ENCODE measurements at regions not wholly inside any gene's neighbourhood (a gene's known extent, or its start where the extent isn't known, plus 50 kb on each side); places are given as distances from the start of the nearest gene placed in this dataset.

DNA sequence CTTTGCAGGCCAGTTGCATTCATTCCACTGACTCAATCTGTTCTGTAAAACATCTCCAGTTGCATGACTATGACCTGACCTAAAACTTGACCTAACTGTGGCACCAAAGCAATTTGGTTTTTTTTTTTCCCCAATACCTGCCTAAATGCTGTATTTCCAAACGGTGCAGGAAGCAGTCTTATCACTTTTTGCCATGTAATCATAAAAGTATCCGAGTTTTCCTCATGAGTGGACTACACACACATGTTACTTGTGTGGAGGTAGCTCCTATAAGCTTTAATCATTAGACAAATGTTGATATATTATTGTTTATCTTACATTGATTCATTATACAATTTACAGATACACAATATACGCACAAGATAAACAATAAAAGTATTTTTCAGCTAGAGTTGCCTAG lies 373.7 kb downstream of the BTBD3 start:
- intact Hi-C loops (cut with micrococcal nuclease) (no loop called here), in situ Hi-C loops (cut with MboI) (no loop called here)
- Histone ChIP-seq H3K9me3 (replicated peaks; ENCODE audit: control insufficient read depth, insufficient read depth, low read depth, low read length) (no peaks in the 10 kb centered on the region), H4K20me1 (replicated peaks; ENCODE audit: control insufficient read depth, insufficient read depth, low read length) (no peaks in the 10 kb centered on the region), H3K27me3 (ENCODE audit: control insufficient read depth in 2 of 2, insufficient read depth in 2 of 2, low read length in 2 of 2) (no peaks in the 10 kb centered on the region), H2AFZ (ENCODE audit: low read depth, low read length) (no peak overlapping the region), H3K9ac (ENCODE audit: insufficient read depth in 1 of 2, low read depth in 2 of 2, low read length in 2 of 2) (no peak overlapping the region), H3K27ac (ENCODE audit: extremely low read depth, low read depth, low read length) (no peak overlapping the region), H3K79me2 (ENCODE audit: control insufficient read depth, insufficient read depth, low read length) (no peaks in the 10 kb centered on the region), H3K4me3 (no peak overlapping the region), H3K9me1 (ENCODE audit: control insufficient read depth, insufficient read depth, low read length) (no peaks in the 10 kb centered on the region), H3K4me1 (replicated peaks in 1 of 2; ENCODE audit: control insufficient read depth in 2 of 2, insufficient read depth in 2 of 2, low read length in 2 of 2) (no peaks in the 10 kb centered on the region), H3K4me2 (ENCODE audit: insufficient read depth, low read length) (no peak overlapping the region), H3K36me3 (ENCODE audit: control insufficient read depth, insufficient read depth, low read length) (no peaks in the 10 kb centered on the region)
- DNase-seq (ENCODE audit: extremely low read depth in 1 of 4, low spot score in 3 of 4): no peak
- no TSS peak for BruUV-seq (replicated peaks)
- no peak for FAIRE-seq
- ChIA-PET POLR2A (interaction anchor here (0.6 kb wide), 1 partner anchor 1166 kb away, joined by 3 read pairs; no protein-coding TSS in a partner anchor), CTCF (ENCODE audit: low intra/inter-chr PET ratio) (no interaction called here)
- no peak for ATAC-seq
- TF ChIP-seq E2F5 (CRISPR knock-in tag; IDR thresholded peaks at IDR 0.05): no peak
- TF ChIP-seq ZNF324 (CRISPR knock-in tag; IDR thresholded peaks at IDR 0.05): no peak
- TF ChIP-seq E2F3 (CRISPR knock-in tag; IDR thresholded peaks at IDR 0.05): no peak
- TF ChIP-seq TCFL5 (CRISPR knock-in tag; conservative IDR thresholded peaks at IDR 0.05): no peak
- no peak for TF ChIP-seq CC2D1A (IDR thresholded peaks at IDR 0.05)
- TF ChIP-seq SREBF2 (CRISPR knock-in tag; IDR thresholded peaks at IDR 0.05): no peak
- no peak for TF ChIP-seq STAT5B (CRISPR knock-in tag; IDR thresholded peaks at IDR 0.05)
- no peak for TF ChIP-seq ZNF696 (CRISPR knock-in tag; conservative IDR thresholded peaks at IDR 0.05)
- no peak for TF ChIP-seq ZNF444 (CRISPR knock-in tag; IDR thresholded peaks at IDR 0.05)
- no peak for TF ChIP-seq TSC22D4 (tag; IDR thresholded peaks at IDR 0.05)
- WGBS (ENCODE audit: insufficient coverage, low coverage, missing lambda C conversion rate): 0% methylated on average over 3 of the region's 3 CpGs
